ENCODE measurements at regions not wholly inside any gene's neighbourhood (a gene's known extent, or its start where the extent isn't known, plus 50 kb on each side); places are given as distances from the start of the nearest gene placed in this dataset.
"Not testable (repeated sequence)": the region's sequence is repeated elsewhere in the genome, so short reads cannot be mapped to it uniquely, and the experiment has no call there.

DNA sequence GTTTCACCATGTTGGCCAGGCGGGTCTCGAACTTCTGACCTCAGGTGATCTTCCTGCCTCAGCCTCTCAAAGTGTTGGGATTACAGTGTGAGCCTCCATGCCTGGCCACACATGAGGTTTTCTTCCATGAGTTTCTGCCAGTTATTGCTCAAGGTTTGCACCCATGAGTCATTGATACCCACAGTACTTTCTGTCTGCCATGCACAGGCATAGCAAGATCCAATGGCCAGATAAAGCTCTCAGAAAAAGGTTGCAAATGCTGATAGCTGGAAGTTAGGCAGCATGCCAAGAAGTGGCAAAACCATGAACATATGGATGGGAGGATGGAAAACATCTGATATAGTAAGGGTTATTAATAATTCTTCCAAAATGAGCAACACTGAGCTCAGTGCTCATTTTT lies 298.7 kb upstream of the NRG3 start:
- no peak for DNase-seq (ENCODE audit: low spot score)

DNA sequence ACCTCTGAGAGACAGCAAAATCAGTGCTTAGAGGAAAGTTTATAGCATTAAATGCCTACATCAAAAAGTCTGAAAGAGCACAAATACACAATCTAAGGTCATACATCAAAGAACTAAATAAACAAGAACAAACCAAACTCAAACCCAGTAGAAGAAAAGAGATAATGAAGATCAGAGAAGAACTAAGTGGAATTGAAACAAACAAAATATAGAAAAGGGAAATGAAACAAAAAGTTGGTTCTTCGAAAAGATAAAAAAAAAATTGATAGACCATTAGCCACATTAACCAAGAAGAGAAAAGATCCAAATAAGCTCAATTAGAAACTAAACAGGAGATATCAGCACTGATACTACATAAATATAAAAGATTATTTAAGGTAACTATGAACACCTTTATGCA lies 280.0 kb upstream of the NRG3 start:
- no peak for DNase-seq (ENCODE audit: low spot score)

DNA sequence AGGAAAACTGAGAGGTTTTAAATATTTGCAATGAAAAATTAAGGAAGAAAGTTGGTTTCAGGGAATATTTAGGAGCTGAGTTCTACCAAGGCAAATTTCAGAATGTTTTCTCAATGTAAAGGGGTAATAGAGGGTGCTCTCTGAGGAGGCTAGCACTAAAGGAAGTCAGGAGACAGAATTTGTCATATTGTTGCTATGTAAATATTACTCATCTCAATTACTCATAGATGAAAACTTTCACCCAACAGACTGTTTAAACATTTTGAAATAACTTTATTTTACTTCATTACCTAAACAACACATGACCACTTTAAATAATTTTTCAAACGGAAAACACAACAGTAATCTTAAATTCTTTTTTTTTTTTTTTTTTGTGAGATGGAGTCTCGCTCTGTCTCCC lies 274.8 kb upstream of the NRG3 start:
- DNase-seq (ENCODE audit: low spot score): no peak

DNA sequence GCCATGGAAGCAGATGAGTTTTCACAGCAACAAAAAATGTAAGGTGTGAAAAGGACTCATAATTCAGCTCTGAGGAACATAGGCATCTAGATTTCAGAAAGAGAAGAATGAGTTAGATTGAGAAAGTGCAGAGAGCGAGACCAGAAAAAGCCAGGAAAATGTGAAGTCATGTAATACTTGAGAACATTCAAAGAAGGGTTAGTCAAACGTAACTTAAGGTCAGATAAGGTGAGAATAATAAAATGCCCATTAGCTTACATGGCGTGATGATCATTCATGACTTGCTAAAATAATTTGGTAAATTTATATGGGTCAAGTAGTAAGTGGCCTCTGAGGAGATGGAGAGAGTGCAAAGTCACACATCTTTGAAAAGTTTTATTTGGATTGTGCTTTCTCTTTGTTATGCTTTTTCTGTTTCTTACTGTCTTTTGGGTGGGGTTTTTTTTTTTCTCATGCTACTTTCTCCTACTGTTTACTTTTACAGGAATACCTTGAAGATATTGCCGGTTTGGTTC lies 271.8 kb upstream of the NRG3 start:
- DNase-seq (ENCODE audit: low spot score): no peak

DNA sequence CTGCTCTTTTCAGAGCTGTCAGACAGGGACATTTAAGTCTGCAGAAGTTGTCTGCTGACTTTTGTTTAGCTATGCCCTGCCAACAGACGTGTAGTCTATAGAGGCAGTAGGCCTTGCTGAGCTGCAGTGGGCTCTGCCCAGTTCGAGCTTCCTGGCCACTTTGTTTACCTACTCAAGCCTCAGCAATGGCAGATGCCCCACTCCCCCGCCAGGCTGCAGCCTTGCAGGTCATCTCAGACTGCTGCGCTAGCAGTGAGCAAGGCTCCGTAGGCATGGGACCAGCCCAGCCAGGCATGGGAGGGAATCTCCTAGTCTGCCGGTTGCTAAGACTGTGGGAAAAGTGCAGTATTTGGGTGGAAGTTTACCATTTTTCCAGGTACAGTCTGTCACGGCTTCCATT lies 230.5 kb upstream of the NRG3 start:
- DNase-seq (ENCODE audit: low spot score): not testable (repeated sequence)

DNA sequence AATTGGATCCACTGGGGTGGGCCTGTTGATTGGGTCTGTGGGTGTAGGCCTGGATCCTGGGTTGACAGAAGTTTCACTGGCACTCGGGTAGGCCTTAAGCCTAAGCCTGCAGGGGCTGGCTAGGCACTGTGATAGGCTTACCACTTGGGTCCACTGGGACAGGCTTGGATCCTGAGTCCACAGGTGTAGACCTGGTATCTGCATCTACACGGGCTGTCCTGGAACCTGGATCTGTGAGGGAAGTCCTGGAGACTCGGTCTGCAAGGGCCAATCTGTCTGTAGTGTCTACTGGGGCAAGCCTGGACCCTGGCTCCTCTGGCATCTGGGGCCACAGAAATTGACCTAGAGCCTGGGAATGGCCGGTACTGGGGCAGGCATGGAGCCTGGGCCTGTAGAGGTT lies 219.0 kb upstream of the NRG3 start:
- DNase-seq (ENCODE audit: low spot score): no peak

DNA sequence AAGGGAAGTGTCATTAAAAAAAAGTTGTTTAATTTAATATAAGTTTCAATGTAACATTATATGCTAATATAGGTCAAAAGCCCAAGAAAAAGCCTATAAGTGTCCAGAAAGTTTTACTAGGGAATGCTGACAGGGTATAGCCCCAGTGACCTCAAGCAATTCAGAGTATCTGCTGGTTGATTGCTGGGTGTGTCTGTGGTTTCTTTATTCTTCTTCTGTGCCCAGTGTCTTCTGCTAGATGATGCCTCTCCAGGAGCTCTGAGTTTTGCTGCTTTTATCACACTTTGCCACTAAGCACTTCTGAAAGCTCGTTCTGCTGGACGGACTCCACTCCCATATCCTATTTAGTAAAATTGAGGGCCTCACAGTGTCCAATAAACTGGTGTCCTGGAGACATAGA lies 212.2 kb upstream of the NRG3 start:
- no peak for DNase-seq (ENCODE audit: low spot score)

DNA sequence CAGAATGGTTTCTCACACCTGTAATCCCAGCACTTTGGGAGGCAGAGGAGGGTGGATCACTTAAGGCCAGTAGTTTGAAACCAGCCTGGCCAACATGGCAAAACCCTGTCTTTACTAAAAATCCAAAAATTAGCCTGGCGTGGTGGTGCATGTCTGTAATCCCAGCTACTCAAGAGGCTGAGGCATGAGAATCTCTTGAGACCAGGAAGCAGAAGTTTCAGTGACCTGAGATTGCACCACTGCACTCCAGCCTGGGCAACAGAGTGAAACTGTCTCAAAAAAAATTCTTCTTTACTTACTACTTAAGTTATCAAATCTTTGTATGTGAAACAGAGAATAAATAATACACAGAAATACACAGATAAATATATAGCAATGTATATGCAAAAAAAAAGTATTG lies 210.2 kb upstream of the NRG3 start:
- not testable (repeated sequence) for DNase-seq (ENCODE audit: low spot score)

DNA sequence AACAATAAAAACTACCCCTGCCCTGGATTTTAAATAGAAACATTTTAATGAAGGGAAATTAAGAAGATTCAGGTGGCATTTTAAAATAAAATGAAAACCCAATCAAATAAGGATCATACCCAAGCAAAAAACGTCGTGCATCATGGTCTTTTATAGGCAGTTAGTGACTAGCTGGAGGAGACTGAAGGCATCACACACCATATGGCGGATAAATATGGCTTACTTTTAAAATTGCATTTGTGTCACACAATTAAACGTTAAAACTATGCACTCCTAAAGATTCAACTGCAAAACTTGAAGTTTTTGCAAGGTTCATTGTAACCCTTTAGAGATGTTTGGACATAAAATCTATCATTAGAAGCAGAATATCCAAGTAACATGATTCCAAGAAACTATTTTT lies 200.1 kb upstream of the NRG3 start:
- no peak for DNase-seq (ENCODE audit: low spot score)

DNA sequence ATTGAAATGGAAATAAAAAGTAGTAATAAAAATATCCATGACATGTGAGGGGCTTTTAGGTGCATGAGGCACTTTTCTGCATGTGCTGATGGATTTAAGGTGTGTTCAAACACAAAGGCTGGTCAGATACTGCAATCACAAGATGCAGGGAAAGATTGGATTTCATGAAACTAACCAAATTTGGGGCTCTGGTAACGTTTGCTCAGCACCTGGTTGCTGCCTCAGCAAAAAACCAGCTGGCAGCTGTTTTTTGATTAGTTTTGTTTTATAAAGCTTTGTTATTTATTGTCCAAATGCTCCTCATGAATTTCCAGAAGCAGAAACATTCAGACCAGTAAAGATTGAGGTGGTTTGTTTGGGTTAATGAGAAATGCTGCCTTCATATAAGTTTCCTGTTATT lies 195.7 kb upstream of the NRG3 start:
- DNase-seq (ENCODE audit: low spot score): no peak

DNA sequence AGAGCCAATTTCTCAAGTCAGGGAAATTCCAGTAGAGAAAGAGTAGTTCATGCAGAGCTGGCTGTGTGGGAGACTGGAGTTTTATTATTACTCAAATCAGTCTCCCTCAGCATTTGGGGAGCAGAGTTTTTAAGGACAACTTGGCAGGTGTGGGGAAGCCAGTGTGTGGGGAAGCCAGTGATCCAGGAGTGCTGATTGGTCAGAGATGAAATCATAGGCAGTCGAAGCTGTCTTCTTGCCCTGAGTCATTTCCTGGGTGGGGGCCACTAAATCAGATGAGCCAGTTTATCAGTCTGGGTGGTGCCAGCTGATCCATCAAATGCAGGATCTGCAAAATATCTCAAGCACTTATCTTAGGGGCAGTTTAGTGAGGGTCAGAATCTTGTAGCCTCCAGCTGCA lies 194.6 kb upstream of the NRG3 start:
- no peak for DNase-seq (ENCODE audit: low spot score)

DNA sequence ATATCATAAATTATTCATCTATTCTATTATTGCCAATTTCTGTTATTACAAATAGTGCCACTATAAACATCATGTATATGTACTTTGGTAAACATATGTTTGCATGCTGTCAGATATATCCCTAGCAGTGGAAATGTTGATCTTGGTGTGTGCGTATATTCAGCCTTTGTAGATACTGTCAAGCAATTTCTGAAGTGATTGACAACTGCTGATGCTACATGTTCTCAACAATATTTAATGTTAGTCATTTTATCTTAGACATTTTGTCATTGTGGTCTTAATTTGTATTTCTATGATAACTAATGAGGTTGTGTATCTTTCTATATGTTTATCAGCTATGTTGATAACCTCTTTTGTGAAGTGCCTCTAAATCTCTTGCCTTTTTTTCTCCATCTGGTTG lies 186.5 kb upstream of the NRG3 start:
- DNase-seq (ENCODE audit: low spot score): no peak

DNA sequence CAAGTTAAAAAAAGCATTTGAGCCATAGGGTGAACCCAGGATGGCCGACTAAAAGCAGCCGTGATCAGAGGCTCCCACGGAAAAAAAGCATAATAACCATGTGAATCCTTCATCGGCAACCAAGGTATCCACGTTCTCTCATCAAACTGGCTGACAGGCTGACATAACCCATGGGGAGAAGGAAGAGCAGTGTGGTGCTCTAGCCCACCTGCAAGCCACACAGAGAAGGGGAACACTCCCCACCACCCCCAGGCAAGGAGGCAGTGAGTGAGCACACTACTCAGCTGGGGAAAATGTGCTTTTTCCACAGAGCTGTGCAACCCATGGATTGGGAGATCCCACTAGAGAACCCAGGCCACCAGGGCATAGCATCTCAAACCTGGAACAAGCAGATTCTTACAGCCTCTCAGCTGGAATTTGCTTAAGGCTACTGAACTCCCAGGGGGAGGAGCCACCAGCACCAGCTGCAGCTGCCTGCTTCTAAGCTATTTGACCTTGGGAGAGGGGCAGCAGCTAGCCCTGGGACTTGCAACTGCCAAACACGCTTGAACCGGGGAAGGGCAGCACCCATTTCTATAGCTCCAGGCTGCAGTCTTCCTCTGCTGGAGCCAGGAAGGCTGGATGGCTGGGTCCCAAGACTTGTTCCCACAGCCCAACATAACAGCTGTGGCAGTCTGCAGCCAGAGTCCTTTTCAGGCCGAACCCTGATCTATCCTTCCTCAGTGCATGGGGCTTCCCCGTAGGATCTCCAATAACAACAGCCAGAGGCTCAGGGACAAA lies 178.2 kb upstream of the NRG3 start:
- DNase-seq (ENCODE audit: low spot score): no peak

DNA sequence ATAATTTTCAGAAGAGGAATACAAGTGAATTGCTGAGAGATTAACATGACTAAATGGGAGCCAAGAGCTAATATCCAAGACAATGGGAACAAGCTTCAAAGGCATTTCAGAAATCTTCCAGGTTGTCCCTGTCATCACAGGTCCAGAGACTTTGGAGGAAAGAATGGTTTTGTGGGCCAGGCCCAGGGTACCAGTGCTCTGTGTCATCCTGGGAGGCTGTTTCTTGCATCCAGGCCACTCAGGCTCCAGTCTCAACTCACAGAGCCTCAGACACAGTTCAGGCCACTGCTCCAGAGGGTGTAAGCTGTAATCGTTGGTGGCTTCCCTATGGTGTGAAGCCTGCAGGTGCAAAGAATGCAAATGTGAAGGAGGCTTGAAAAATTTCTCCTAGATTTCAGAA lies 170.4 kb upstream of the NRG3 start:
- no peak for DNase-seq (ENCODE audit: low spot score)

DNA sequence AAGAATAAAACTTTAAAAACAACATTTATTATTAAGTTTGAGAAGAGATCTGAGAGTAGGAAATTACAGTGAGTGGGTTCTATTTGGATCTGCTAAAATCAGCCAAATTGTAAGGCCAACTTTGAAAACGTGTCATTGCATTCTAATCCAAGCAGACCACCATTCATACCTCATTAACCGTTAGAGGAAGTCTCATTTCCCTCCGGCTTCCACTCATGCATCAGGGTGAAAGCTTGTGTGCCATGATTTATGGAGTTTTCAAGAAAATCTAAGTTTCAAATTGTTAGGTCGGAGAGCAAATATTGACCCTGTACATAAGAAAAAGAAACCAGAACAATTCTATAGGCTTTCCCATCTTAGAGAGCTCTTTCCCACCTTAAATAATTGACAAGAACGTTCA lies 166.6 kb upstream of the NRG3 start:
- no peak for DNase-seq (ENCODE audit: low spot score)

DNA sequence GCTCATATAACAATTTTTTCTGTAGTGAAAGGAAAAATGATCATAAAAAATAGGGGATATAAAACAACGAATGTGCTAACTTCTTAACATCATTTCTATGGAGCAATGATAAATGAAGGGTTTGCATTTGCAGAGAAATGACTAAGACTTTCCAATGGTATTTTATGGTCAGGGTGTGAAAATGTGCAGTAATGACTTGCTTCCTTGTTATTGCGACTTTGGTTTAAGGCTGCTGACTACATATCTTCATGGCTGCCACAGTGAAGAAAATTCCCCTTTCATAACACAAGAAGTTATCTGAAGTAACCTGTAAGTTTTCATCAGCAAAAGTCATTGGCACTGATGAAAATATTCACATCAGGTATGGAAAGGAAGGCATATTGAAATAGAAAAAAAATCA lies 166.1 kb upstream of the NRG3 start:
- no peak for DNase-seq (ENCODE audit: low spot score)

DNA sequence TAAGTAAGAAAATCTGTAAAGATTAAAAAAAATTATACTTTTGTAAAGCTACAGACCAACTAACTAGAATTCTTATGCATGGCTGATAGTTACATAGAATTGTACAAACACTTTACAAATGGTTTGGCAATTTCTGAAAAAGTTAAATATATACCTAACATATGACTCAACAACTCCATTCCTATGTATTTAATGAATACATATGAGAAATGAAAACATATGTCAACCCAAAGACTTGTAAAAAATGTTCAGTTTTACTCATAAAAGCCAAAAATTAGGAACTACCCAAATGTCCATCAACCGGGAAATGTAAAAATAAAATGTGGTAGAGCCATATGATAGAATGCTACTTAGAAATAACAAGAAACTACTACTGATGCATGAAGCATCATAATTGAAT lies 152.6 kb upstream of the NRG3 start:
- DNase-seq (ENCODE audit: low spot score): no peak

DNA sequence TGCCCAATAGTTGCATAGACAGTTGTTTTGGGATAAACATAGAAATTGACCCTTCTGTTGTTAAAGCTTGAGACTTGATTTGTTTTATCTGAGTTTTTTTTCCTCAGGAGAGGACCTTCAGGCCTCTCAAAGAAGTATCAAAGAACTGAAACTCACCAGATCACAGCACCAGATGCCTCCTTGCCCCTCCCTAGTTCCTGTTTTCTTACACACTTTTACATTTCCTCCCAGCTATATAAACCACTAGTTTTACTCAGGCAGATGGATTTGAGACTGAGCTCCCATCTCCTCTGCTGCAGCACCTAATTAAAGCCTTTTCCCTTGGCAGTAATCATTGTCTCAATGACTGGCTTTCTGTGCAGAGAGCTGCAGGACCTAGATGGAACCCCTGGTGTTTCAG lies 150.6 kb upstream of the NRG3 start:
- DNase-seq (ENCODE audit: low spot score): no peak

DNA sequence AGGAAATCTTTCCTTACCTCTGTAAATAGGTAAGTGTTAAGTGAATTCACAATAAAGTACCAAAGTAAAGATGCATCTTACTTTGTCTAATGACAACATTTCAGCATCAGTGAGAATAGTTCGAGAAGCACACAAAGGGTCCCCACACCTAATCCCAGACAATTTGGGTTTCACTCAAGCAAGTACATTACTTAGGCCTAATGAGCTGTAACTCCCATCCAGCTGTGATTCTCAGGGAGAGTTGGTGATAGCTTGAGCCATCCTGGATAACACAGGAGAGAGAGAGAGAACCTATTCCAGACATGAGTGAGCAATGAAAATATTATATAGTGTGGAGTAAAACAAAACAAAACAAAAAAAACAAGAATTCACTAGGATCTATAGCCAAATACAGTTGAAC lies 149.1 kb upstream of the NRG3 start:
- DNase-seq (ENCODE audit: low spot score): no peak

DNA sequence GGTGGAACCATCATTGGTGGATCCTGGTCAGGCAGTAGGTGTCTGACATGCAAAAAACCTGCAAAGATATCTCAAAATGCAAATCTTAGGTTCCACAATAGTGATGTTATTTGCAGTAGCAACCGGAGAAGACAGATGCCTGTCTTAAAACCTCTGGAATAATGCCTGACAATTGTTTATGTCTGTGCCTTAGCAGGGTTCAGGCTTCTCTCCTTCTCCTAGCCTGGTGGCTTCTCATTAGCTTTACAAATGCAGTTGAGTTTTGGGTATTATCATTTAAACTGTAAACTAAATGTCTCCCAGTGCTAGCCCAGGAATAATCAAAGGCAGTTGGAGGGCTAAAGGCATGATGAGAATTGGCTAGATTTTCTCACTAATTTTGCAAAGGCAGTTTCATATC lies 146.3 kb upstream of the NRG3 start:
- no peak for DNase-seq (ENCODE audit: low spot score)

DNA sequence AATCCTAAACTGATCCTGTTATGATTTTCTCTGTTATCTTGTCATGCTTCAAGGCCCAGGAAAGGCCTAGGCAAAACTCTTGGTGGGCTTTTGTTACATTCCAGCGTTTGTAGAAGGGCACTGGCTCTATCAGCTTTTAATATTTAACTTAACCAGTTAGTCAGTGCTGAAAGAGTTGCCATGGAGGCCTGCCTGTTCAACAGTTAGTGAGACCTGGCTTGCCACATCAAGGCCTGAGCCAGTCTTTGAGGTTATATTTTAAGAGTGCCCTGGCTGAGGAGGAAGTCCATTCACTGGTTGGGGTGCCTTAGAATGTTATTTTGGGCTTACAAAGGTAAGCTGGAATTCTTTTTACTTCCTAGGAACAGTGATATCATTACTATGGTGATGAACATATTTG lies 144.1 kb upstream of the NRG3 start:
- no peak for DNase-seq (ENCODE audit: low spot score)

DNA sequence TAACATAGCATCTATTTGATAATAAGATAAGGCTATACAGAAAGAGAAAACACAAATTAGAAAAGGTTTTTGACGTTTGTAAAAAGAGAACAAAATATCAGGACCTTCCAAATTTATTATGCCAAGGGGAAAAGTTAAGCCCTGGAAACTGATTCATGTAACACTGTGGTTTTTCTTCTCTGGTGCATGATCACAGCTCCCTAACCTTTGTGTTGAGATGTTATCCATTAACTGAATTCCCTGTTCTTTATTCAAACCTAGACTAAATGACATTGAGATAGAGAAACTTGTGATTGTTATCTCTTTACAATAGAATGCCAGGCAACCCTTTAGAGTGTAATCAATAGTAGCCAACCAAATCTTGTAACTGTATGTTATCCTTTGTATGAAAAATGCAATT lies 141.5 kb upstream of the NRG3 start:
- no peak for DNase-seq (ENCODE audit: low spot score)

DNA sequence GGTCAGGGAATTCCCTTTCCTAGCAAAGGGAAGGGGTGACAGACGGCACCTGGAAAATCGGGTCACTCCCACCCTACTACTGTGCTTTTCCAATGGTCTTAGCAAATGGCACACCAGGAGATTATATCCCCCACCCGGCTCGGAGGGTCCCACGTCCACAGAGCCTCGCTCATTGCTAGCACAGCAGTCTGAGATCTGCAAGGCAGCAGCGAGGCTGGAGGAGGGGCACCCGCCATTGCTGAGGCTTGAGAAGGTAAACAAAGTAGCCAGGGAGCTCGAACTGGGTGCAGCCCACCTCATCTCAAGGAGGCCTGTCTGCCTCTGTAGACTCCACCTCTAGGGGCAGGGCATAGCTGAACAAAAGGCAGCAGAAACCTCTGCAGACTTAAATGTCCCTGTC lies 139.8 kb upstream of the NRG3 start:
- not testable (repeated sequence) for DNase-seq (ENCODE audit: low spot score)

DNA sequence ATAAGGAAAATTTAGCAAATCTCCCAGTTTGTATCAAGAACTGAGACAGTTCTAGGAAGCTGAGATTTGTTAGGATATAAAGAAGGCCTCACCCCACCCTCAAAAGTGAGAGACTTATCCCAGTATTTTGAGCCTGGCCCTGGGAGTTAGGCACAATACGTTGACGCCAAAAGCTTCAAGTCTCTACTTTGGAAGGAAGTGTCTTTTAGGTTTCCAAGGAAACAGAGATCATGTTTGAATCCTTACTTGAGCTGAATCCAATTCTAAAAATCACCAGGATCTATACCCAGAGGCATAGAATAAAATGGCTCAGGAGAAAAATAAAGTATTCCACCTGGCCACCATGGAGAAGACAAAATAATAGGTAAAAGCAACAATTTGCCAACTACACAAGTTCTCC lies 115.9 kb upstream of the NRG3 start:
- no peak for DNase-seq (ENCODE audit: low spot score)

Data from CD4-positive, alpha-beta T cell treated with Interleukin-15 for 4 hours (primary cell).